ENCODE measurements at regions not wholly inside any gene's neighbourhood (a gene's known extent, or its start where the extent isn't known, plus 50 kb on each side); places are given as distances from the start of the nearest gene placed in this dataset.

DNA sequence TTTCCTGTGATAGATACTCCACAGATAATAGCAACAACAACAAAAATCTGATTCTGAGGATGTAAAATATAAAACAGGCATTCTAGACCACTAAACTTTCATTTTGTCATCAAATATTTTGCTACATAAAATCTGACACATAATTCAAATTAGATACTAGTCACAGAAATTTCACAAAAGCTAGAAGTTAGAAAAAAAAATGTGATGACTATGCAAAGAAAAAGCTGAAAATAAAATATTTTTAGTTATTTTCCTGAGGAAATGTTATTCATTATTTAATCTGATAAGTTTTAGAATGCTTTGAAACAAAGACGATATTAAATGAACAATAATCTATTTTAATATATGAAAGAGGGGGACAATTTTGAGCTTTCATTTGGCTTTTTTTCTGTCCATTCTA is 357.2 kb downstream of the SLITRK6 start:
- DNase-seq, result no peak

- no peak for DNase-seq
These were observed 357.9 kb downstream of the SLITRK6 start for GRCh38 chr13:85441364-85441763.

- DNase-seq, result no peak
These were observed 363.2 kb downstream of the SLITRK6 start for GRCh38 chr13:85436029-85436428.

DNA sequence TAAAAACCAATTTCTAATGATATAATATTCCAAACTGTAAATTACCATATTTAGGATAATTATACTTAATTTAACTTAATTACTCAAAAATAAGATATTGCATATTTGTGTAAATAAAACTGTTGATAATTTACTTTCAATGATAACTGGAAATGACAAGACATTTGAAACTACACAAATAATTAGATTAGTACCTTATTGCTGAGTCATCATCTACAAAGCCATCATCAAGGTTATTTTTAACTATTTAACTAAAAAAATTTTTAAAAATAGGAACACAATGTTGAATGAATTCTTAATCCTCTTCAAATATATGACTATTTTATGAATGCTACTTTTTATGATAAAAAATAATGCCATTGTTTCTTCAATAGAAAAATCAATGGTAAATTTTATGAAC is 364.3 kb downstream of the SLITRK6 start:
- DNase-seq, result no peak

GRCh38 chr13:85432881-85433280 is 366.3 kb downstream of the SLITRK6 start:
- no peak for DNase-seq

- DNase-seq, result no peak
These were observed 367.5 kb downstream of the SLITRK6 start for GRCh38 chr13:85431720-85432119.

DNA sequence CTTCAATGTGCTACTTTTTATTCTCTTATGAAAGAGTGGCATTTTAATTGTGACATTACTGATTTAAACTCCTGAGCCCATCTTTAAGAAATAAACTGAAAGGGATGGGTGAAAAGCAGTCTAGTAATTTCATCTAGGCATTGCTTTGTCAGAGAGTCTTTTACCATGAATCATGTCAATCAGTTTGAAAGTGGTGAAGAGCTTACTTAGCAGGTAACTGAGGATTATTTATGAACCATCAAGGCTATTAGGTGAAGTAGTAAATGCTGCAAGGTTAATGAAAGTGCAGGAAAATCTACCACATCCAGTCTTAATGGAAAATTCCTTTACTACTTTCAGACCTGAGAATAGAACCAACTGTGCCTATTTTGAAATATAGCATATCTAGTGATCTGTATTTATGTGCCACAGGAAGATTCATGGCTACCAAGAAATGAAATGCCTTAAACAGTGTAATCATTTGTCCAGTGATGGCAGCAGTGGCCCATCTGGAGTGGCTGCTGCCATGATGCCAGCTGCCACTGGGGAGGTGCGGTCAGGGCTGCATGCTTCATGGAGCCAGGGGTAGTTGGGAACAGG is 368.9 kb downstream of the SLITRK6 start:
- DNase-seq, result no peak

GRCh38 chr13:85427416-85427815 is 371.8 kb downstream of the SLITRK6 start:
- no peak for DNase-seq

DNA sequence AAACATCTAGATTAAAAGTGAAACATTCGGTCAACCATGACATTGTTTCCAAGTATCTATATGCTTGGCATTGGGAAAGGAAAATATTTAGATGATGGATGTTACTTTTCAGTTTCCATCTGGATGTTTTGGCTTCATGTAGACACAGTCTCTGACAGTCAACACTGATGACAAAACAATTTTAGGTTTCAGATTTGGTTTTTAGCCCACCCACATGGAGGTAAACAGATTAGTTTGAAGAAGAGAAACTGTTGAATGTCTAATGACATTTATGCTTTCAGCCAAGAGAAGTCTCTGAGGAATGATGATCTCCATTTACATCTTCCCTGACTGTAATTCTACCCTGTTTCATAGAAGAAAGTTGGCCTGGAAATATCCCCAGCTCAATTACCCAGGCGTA is 379.1 kb downstream of the SLITRK6 start:
- no peak for DNase-seq

- no peak for DNase-seq
These were observed 379.6 kb downstream of the SLITRK6 start for GRCh38 chr13:85419611-85420010.

DNA sequence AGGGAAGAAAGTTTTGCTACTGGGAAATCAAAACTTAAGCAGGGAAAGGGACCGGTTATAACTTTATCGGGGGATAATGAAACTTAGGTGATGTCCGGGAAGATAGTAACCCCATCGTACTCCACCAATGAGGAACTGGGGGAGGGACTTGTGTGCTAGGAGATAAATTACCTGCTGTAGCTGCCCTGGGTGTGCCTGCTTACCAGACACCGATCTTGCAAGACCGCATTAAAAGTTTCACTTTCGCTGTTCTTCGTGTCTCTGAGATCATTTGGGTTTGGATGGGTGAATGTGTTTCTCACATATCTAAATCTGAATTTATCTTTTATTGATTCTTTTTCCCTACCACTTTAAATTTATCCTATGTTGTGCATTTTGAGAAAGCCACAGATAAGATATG is 381.4 kb downstream of the SLITRK6 start:
- DNase-seq, result no peak

- no peak for DNase-seq
These were observed 385.6 kb downstream of the SLITRK6 start for GRCh38 chr13:85413664-85414063.

- no peak for DNase-seq
These were observed 386.8 kb downstream of the SLITRK6 start for GRCh38 chr13:85412448-85412847.

DNA sequence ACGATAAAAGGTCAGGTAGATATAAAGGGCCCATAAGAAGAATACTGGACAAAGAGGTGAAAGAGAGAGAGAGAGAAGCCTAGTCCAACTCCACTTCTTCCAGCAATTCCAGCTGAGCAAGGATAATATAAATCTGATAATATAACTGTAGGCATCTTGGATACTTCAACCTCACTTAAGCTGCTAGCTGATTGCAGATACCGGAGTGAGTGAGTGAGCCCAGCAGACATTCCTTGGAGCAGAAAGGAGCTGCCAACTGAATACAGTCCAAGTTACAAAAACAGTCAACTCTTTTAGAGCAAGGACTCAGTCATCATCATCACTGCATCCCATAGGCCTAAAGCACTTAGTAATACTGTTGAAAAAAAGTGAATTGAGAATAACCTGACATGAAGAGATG is 387.6 kb downstream of the SLITRK6 start:
- no peak for DNase-seq

DNA sequence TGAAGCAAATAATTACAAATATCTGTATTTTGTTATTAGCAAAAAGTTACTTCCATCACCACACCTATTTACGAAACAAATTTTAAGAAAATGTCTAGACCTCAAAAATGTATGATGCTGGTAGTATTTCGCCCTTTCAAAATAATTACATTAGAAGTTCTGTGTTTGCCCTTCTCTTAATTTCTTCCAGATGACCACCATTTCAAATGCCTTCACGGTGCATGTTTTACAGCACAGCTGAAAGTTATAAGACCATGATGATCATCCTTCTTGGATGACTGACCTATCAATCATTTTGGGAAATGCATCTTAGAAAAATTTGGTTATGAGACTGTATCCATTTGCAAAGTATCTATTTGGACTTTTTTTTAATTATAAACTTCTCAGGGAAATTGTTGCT is 390.8 kb downstream of the SLITRK6 start:
- DNase-seq, result no peak

- no peak for DNase-seq
These were observed 392.8 kb downstream of the SLITRK6 start for GRCh38 chr13:85406269-85406975.

DNA sequence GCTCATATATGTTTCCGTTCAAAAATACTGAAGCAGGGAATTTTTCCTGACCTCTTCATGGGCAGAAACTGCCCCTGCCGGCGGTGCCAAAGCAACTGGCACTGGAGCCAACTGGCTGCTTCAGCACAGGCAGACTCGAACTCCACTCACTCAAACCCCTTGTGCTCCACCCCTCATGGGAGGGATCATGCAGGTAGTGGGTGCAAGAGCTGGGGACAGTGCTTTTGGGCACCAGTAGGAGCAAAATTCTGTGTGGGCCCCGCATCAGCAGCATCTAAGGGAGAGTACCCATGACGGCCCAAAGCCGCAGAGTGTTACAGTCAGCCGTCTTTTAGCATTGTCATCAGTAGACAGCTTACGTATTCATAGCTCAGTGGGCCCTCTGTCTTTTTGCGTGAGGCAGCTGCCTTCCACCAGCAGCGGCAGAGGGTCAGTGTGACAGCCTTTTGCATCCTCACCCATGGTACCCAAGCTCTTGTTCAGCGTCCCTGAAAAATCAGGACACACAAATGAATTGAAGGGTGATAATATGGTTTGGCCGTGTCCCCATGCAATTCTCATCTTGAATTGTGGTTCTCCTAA is 393.8 kb downstream of the SLITRK6 start:
- DNase-seq, result no peak

- no peak for DNase-seq
These were observed 412.8 kb downstream of the SLITRK6 start for GRCh38 chr13:85386424-85386823.

- no peak for DNase-seq
These were observed 415.9 kb downstream of the SLITRK6 start for GRCh38 chr13:85383291-85383690.

DNA sequence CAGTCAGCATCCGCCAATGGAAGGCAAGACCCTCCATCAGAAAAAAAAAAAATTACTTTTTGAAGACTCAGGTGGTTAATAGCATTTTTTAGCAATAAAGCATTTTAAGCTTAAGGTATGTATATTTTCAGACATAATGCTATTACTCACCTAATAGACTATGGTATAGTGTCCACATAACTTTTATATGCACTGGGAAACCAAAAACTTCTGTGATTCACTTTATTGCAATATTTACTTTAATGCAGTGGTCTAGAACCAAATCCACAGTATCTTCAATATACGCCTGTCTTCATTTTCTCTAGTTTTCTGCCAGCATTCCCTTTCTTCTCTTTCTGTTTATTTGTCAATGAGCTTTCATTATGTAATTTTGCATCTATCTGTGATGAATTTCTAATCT is 418.1 kb downstream of the SLITRK6 start:
- no peak for DNase-seq

DNA sequence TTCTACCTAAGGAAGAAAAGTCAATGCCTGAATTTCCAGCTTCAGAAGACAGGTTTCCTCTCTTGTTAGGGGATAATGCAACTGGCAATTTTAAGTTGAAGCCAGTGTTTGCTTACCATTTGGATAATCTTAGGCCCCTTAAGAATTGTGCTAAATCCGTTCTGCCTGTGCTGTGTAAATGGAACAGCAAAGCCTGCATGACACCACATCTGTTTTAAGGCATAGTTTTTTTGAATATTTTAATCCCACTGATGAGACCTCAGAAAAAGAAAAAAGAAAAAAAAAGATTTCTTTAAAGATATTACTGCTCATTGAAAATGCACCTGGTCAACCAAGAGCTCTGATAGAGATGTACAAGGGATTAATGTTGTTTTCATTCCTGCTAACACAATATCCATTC is 419.2 kb downstream of the SLITRK6 start:
- no peak for DNase-seq

- no peak for DNase-seq
These were observed 419.8 kb downstream of the SLITRK6 start for GRCh38 chr13:85379433-85379832.

DNA sequence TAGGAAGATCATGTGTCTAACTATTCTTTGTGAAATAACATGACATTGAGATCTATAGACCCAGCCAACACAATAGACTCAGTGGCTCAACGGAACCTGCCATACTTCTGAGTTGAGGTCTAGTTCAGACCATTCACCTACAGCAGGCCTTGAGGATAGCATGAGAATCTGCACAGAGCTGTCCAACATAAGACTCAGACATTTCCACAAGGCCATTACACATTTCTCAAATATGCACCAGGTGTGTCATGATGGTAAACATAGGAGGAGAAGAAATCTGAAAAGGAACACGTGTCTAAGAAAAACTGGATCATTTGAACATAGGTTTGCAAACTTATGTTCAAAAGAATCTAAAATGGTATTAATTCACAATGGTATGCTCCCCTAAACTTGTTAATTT is 421.4 kb downstream of the SLITRK6 start:
- DNase-seq, result no peak

- DNase-seq, result no peak
These were observed 425.9 kb downstream of the SLITRK6 start for GRCh38 chr13:85373322-85373721.

GRCh38 chr13:85371254-85371653 is 428.0 kb downstream of the SLITRK6 start:
- DNase-seq, result no peak
